OCI-LY7 (cell line): ENCODE measurements at regions not wholly inside any gene's neighbourhood (a gene's known extent, or its start where the extent isn't known, plus 50 kb on each side); places are given as distances from the start of the nearest gene placed in this dataset.

Source experiments
- BruUV-seq: library from RNA; stranded (reverse); fragments of 400-500 nt; replicated peaks from 2 replicates; lab custom pipeline; 2021; lab: Mats Ljungman, UMichigan
- CTCF ChIA-PET: fragments of 300-600 bp; sonication (Branson Sonifier 250); formaldehyde crosslinking; loops from one replicate; lab custom pipeline; 2022; ENCODE audit warnings: antibody characterized with exemption; ENCODE audit not compliant: unreplicated experiment; lab: Charles Lee
- POLR2A ChIA-PET: fragments of 300-600 bp; sonication (Branson Sonifier 250); formaldehyde crosslinking; loops from one replicate; lab custom pipeline; 2022; ENCODE audit warnings: antibody characterized with exemption; lab: Charles Lee
- DNase-seq: peaks from one replicate; pipeline ENCODE4 v3.0.0-alpha.2; 2015; ENCODE audit warnings: low spot score
- H2AFZ ChIP-seq: fragments of 200-600 bp; sonication (generic), shearing (Covaris generic); 2 replicates; pipeline ENCODE4 v1.6.1; 2014; ENCODE audit warnings: mild to moderate bottlenecking, antibody characterized with exemption, low read length, moderate library complexity
- H3K27ac ChIP-seq: fragments of 200-600 bp; sonication (generic); 2 replicates; pipeline ENCODE4 v1.5.1; 2014; ENCODE audit warnings: mixed run types, low read depth, mild to moderate bottlenecking, moderate library complexity, low read length, inconsistent platforms; ENCODE audit not compliant: poor library complexity, severe bottlenecking
- H3K36me3 ChIP-seq: fragments of 200-600 bp; sonication (generic); 2 replicates; pipeline ENCODE4 v1.6.1; 2014; ENCODE audit warnings: mild to moderate bottlenecking, antibody characterized with exemption, low read length, moderate library complexity, mixed read lengths; ENCODE audit not compliant: insufficient read depth
- H3K4me1 ChIP-seq: fragments of 200-600 bp; sonication (generic); 2 replicates; pipeline ENCODE4 v1.5.1; 2014; ENCODE audit warnings: mild to moderate bottlenecking, low read length; ENCODE audit not compliant: insufficient read depth, poor library complexity, severe bottlenecking
- H3K4me2 ChIP-seq: fragments of 200-600 bp; sonication (generic); 2 replicates; pipeline ENCODE4 v1.6.1; 2014; ENCODE audit warnings: mild to moderate bottlenecking, low read length
- H3K4me3 ChIP-seq: fragments of 200-600 bp; sonication (generic); 2 replicates; pipeline ENCODE4 v1.5.1; 2014; ENCODE audit warnings: mild to moderate bottlenecking, low read depth, low read length; ENCODE audit not compliant: poor library complexity, severe bottlenecking
- H3K79me2 ChIP-seq: fragments of 200-600 bp; sonication (generic); 2 replicates; pipeline ENCODE4 v1.6.1; 2016; ENCODE audit warnings: low read depth, mild to moderate bottlenecking, low read length, moderate library complexity, mixed read lengths; ENCODE audit not compliant: insufficient read depth
- H3K9me2 ChIP-seq: fragments of 200-600 bp; sonication (generic); 2 replicates; pipeline ENCODE4 v1.6.1; 2016; ENCODE audit warnings: mild to moderate bottlenecking, low read length, mixed read lengths; ENCODE audit not compliant: insufficient read depth
- H3K9me3 ChIP-seq: fragments of 200-600 bp; sonication (generic); 2 replicates; pipeline ENCODE4 v1.6.1; 2014; ENCODE audit warnings: mild to moderate bottlenecking, mixed run types, low read length, mixed read lengths
- H4K20me1 ChIP-seq: fragments of 200-600 bp; sonication (generic); 2 replicates; pipeline ENCODE4 v1.6.1; 2014; ENCODE audit warnings: mild to moderate bottlenecking, antibody characterized with exemption, low read length, moderate library complexity, mixed read lengths; ENCODE audit not compliant: insufficient read depth
- EZH2phosphoT487 ChIP-seq: fragments of 200-600 bp; sonication (generic); IDR thresholded peaks from 2 replicates; pipeline ENCODE4 v1.6.1; 2018; ENCODE audit warnings: low read depth, borderline replicate concordance, mild to moderate bottlenecking, mixed run types, antibody characterized with exemption, low read length, moderate library complexity, mixed read lengths
- intact Hi-C: fragments of 100-400 bp; cut with micrococcal nuclease; formaldehyde crosslinking; loops from one replicate; pipeline ENCODE4 v1.10.0; 2022; ENCODE audit not compliant: unreplicated experiment
- TF ChIP-seq, protein P1 (sequence below): fragments of 200-600 bp; sonication (generic); conservative IDR thresholded peaks from 2 replicates; pipeline ENCODE4 v1.5.1; 2014; ENCODE audit warnings: mild to moderate bottlenecking, antibody characterized with exemption, low read length, moderate library complexity, mixed read lengths

DNA sequence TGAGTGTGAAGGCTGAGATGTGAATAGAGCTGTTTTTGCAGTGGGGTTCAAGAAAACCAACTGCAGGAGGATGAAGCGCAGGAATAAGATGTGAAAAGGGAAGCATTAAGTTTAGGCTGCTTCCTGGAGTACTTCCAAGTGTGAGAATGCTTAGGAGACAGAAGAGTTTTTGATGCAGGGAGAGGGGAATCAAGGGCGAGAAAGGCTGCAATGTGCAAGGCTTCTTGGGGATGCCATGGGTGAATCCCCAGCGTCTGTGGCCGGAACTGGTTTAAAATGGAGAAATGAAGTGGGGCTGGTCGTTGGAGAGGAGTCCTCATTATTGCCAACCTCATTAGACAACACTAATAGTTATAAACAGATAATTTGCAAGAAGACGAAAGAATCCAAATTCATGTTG, 764.9 kb downstream of the LIG4 start:
- no peaks in the 10 kb centered on the region for H3K9me2 ChIP-seq
- no peaks in the 10 kb centered on the region for H3K9me3 ChIP-seq
- no peak overlapping the region for H3K27ac ChIP-seq
- no peaks in the 10 kb centered on the region for H3K79me2 ChIP-seq
- H3K4me2 ChIP-seq, result no peak overlapping the region
- POLR2A ChIA-PET, result no interaction called here
- CTCF ChIA-PET, result no interaction called here
- TF ChIP-seq, protein P1, sequence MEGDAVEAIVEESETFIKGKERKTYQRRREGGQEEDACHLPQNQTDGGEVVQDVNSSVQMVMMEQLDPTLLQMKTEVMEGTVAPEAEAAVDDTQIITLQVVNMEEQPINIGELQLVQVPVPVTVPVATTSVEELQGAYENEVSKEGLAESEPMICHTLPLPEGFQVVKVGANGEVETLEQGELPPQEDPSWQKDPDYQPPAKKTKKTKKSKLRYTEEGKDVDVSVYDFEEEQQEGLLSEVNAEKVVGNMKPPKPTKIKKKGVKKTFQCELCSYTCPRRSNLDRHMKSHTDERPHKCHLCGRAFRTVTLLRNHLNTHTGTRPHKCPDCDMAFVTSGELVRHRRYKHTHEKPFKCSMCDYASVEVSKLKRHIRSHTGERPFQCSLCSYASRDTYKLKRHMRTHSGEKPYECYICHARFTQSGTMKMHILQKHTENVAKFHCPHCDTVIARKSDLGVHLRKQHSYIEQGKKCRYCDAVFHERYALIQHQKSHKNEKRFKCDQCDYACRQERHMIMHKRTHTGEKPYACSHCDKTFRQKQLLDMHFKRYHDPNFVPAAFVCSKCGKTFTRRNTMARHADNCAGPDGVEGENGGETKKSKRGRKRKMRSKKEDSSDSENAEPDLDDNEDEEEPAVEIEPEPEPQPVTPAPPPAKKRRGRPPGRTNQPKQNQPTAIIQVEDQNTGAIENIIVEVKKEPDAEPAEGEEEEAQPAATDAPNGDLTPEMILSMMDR, result no peak
- TF ChIP-seq EZH2phosphoT487, result no peak
- H3K4me3 ChIP-seq, result no peak overlapping the region
- no peaks in the 10 kb centered on the region for H4K20me1 ChIP-seq
- no peak overlapping the region for H2AFZ ChIP-seq
- intact Hi-C loops, result no loop called here
- no TSS peak for BruUV-seq
- no peaks in the 10 kb centered on the region for H3K4me1 ChIP-seq
- no peaks in the 10 kb centered on the region for H3K36me3 ChIP-seq
- DNase-seq, result no peak

DNA sequence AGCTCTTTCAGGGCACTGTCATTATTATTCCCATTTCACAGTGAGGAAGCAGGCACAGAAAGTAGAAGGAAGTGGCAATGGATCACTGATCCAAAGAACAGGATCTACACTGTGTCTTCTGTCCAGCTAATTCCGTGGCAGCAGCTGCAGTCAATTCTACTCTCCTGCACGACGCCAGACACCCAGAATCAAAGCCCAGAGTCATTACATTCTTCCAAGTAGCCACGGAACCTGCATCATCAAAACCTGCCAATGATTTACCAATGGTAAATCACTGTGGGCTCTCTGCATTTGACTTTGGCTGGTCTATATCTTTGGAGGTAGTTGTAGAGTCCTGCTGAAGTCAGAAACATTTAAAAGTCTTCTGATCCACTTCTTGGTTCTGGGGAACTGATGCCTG, 767.7 kb downstream of the LIG4 start:
- Histone ChIP-seq H3K9me2 (no peaks in the 10 kb centered on the region), H3K9me3 (no peaks in the 10 kb centered on the region), H3K36me3 (no peaks in the 10 kb centered on the region), H4K20me1 (no peaks in the 10 kb centered on the region), H3K79me2 (no peaks in the 10 kb centered on the region), H3K4me2 (no peak overlapping the region), H3K4me3 (no peak overlapping the region), H3K4me1 (no peaks in the 10 kb centered on the region), H2AFZ (no peak overlapping the region), H3K27ac (no peak overlapping the region)
- intact Hi-C loops, result no loop called here
- CTCF ChIA-PET, result no interaction called here
- no peak for DNase-seq
- TF ChIP-seq, protein P1, result no peak
- TF ChIP-seq EZH2phosphoT487, result no peak
- POLR2A ChIA-PET, result no interaction called here
- BruUV-seq, result no TSS peak

- intact Hi-C loops, result no loop called here
- H3K9me2 ChIP-seq, result no peaks in the 10 kb centered on the region
- DNase-seq, result no peak
- TF ChIP-seq EZH2phosphoT487, result no peak
- TF ChIP-seq, protein P1, result no peak
- no peak overlapping the region for H2AFZ ChIP-seq
- BruUV-seq, result no TSS peak
- no peaks in the 10 kb centered on the region for H4K20me1 ChIP-seq
- H3K36me3 ChIP-seq, result no peaks in the 10 kb centered on the region
- H3K4me1 ChIP-seq, result no peaks in the 10 kb centered on the region
- no peak overlapping the region for H3K27ac ChIP-seq
- H3K79me2 ChIP-seq, result no peaks in the 10 kb centered on the region
- no peaks in the 10 kb centered on the region for H3K9me3 ChIP-seq
- ChIA-PET POLR2A (no interaction called here), CTCF (no interaction called here)
- no peak overlapping the region for H3K4me3 ChIP-seq
- H3K4me2 ChIP-seq, result no peak overlapping the region
Measured at GRCh38 chr13:107441279-107441678, 774.1 kb downstream of the LIG4 start.
